GM18907 (cell line): ENCODE measurements at regions not wholly inside any gene's neighbourhood (a gene's known extent, or its start where the extent isn't known, plus 50 kb on each side); places are given as distances from the start of the nearest gene placed in this dataset.

ENCODE experiments used
- ATAC-seq: cut with Tn5 transposase; IDR thresholded peaks from one replicate; pipeline ENCODE4 v1.9.1; 2021; ENCODE audit warnings: mild to moderate bottlenecking, moderate library complexity; ENCODE audit not compliant: unreplicated experiment

GRCh38 chr5:29897916-29898315 lies 1295.6 kb upstream of the CDH6 start:
- no peak for ATAC-seq

- ATAC-seq, result no peak
These were observed 1296.8 kb upstream of the CDH6 start for GRCh38 chr5:29896646-29897045.

GRCh38 chr5:29894668-29895067 lies 1298.8 kb upstream of the CDH6 start:
- no peak for ATAC-seq

GRCh38 chr5:29889051-29889450 lies 1304.4 kb upstream of the CDH6 start:
- ATAC-seq, result no peak

GRCh38 chr5:29885595-29885994 lies 1307.9 kb upstream of the CDH6 start:
- ATAC-seq, result no peak

GRCh38 chr5:29882036-29882435 lies 1311.5 kb upstream of the CDH6 start:
- ATAC-seq, result no peak

- ATAC-seq, result no peak
These were observed 1314.1 kb upstream of the CDH6 start for GRCh38 chr5:29879401-29879800.

GRCh38 chr5:29878599-29878998 lies 1314.9 kb upstream of the CDH6 start:
- ATAC-seq, result no peak

GRCh38 chr5:29867155-29867554 lies 1326.3 kb upstream of the CDH6 start:
- no peak for ATAC-seq

- no peak for ATAC-seq
These were observed 1339.7 kb upstream of the CDH6 start for GRCh38 chr5:29853711-29854220.

- no peak for ATAC-seq
These were observed 1341.2 kb upstream of the CDH6 start for GRCh38 chr5:29852329-29852728.

- ATAC-seq, result no peak
These were observed 1348.3 kb upstream of the CDH6 start for GRCh38 chr5:29845206-29845605.

GRCh38 chr5:29833394-29833793 lies 1360.1 kb upstream of the CDH6 start:
- no peak for ATAC-seq

- ATAC-seq, result no peak
These were observed 1371.0 kb upstream of the CDH6 start for GRCh38 chr5:29822521-29822920.

GRCh38 chr5:29811914-29812679 lies 1381.4 kb upstream of the CDH6 start:
- no peak for ATAC-seq

GRCh38 chr5:29805804-29806203 lies 1387.7 kb upstream of the CDH6 start:
- ATAC-seq, result no peak

- no peak for ATAC-seq
These were observed 1392.7 kb upstream of the CDH6 start for GRCh38 chr5:29800752-29801151.

GRCh38 chr5:29796013-29796412 lies 1397.5 kb upstream of the CDH6 start:
- ATAC-seq, result no peak

- no peak for ATAC-seq
These were observed 1398.3 kb upstream of the CDH6 start for GRCh38 chr5:29795096-29795652.

GRCh38 chr5:29794141-29794787 lies 1399.2 kb upstream of the CDH6 start:
- no peak for ATAC-seq

- no peak for ATAC-seq
These were observed 1403.2 kb upstream of the CDH6 start for GRCh38 chr5:29790281-29790680.

- ATAC-seq, result no peak
These were observed 1413.1 kb upstream of the CDH6 start for GRCh38 chr5:29780401-29780800.
